Fibroblast of skin of scalp (primary cell): ENCODE measurements at regions not wholly inside any gene's neighbourhood (a gene's known extent, or its start where the extent isn't known, plus 50 kb on each side); places are given as distances from the start of the nearest gene placed in this dataset.
A peak's percentile ranks its signal among the peaks of the same experiment; 100 is the strongest.
"Not testable (repeated sequence)": the region's sequence is repeated elsewhere in the genome, so short reads cannot be mapped to it uniquely, and the experiment has no call there.

Source experiments
- DNase-seq: peaks from one replicate; pipeline ENCODE4 v3.0.0-alpha.2; 2013

GRCh38 chr9:28934111-28934510 lies 1360.8 kb upstream of the C9orf72 start:
- DNase-seq = no peak

- no peak for DNase-seq
These were observed 1365.7 kb upstream of the C9orf72 start for GRCh38 chr9:28938981-28939380.

- DNase-seq = no peak
These were observed 1368.6 kb upstream of the C9orf72 start for GRCh38 chr9:28941856-28942255.

GRCh38 chr9:28942941-28943340 lies 1369.7 kb upstream of the C9orf72 start:
- DNase-seq = no peak

- no peak for DNase-seq
These were observed 1373.4 kb upstream of the C9orf72 start for GRCh38 chr9:28946648-28947047.

GRCh38 chr9:28951945-28952344 lies 1378.7 kb upstream of the C9orf72 start:
- DNase-seq = peak; percentile 0

- no peak for DNase-seq
These were observed 1383.0 kb upstream of the C9orf72 start for GRCh38 chr9:28956116-28956880.

GRCh38 chr9:28960602-28961001 lies 1387.3 kb upstream of the C9orf72 start:
- DNase-seq = no peak

GRCh38 chr9:28961623-28962022 lies 1388.3 kb upstream of the C9orf72 start:
- DNase-seq = no peak

- DNase-seq = peak; percentile 9
These were observed 1393.9 kb upstream of the C9orf72 start for GRCh38 chr9:28967226-28967625.

GRCh38 chr9:28970241-28970654 lies 1397.0 kb upstream of the C9orf72 start:
- no peak for DNase-seq

GRCh38 chr9:28971881-28972280 lies 1398.6 kb upstream of the C9orf72 start:
- DNase-seq = no peak

- no peak for DNase-seq
These were observed 1403.0 kb upstream of the C9orf72 start for GRCh38 chr9:28976250-28976649.

- DNase-seq = no peak
These were observed 1403.4 kb upstream of the C9orf72 start for GRCh38 chr9:28976684-28977083.

- DNase-seq = no peak
These were observed 1407.8 kb upstream of the C9orf72 start for GRCh38 chr9:28981129-28981528.

- no peak for DNase-seq
These were observed 1408.4 kb upstream of the C9orf72 start for GRCh38 chr9:28981711-28982110.

- no peak for DNase-seq
These were observed 1410.7 kb upstream of the C9orf72 start for GRCh38 chr9:28984016-28984415.

GRCh38 chr9:28990009-28990408 lies 1416.7 kb upstream of the C9orf72 start:
- not testable (repeated sequence) for DNase-seq

GRCh38 chr9:28999057-28999456 lies 1425.8 kb upstream of the C9orf72 start:
- DNase-seq = no peak

- DNase-seq = peak; percentile 0
These were observed 1426.5 kb upstream of the C9orf72 start for GRCh38 chr9:28999806-29000205.

- DNase-seq = no peak
These were observed 1427.7 kb upstream of the C9orf72 start for GRCh38 chr9:29001006-29001405.

GRCh38 chr9:29004988-29005387 lies 1431.7 kb upstream of the C9orf72 start:
- DNase-seq = no peak

- no peak for DNase-seq
These were observed 1433.3 kb upstream of the C9orf72 start for GRCh38 chr9:29006628-29007027.

GRCh38 chr9:29012911-29013310 lies 1439.6 kb upstream of the C9orf72 start:
- no peak for DNase-seq

GRCh38 chr9:29021632-29022031 lies 1448.4 kb upstream of the C9orf72 start:
- DNase-seq = no peak
